SH-SY5Y (cell line): ENCODE measurements at regions not wholly inside any gene's neighbourhood (a gene's known extent, or its start where the extent isn't known, plus 50 kb on each side); places are given as distances from the start of the nearest gene placed in this dataset.

Experiments
- GATA2 ChIP-seq: IDR thresholded peaks from 2 replicates; pipeline ENCODE4 v1.6.1; 2011; ENCODE audit warnings: mild to moderate bottlenecking, low read depth, low read length
- GATA3 ChIP-seq: IDR thresholded peaks from 2 replicates; pipeline ENCODE4 v1.6.1; 2011; ENCODE audit warnings: low read depth, mild to moderate bottlenecking, low read length, moderate library complexity

- TF ChIP-seq GATA2: no peak
- TF ChIP-seq GATA3: no peak
Measured at GRCh38 chr4:152021788-152022438, 261.1 kb upstream of the GATB start.
